ENCODE measurements at regions not wholly inside any gene's neighbourhood (a gene's known extent, or its start where the extent isn't known, plus 50 kb on each side); places are given as distances from the start of the nearest gene placed in this dataset.

GRCh38 chr14:43175896-43176295, 1331.2 kb downstream of the FSCB start:
- no CpG with 5 or more reads among the region's 2 CpGs for WGBS, 2 experiments (ENCODE audit: extremely low coverage in 2 of 2, insufficient read length in 1 of 2)
- intact Hi-C loops (cut with micrococcal nuclease), result no loop called here
- CTCF ChIA-PET, result no interaction called here
- no peak overlapping the region for H2BK5ac ChIP-seq (ENCODE audit: low read depth, low read length, poor library complexity, severe bottlenecking)
- no peaks in the 10 kb centered on the region for H3K79me1 ChIP-seq (ENCODE audit: low read depth in 1 of 2, low read length in 2 of 2)
- in situ Hi-C loops (cut with MboI; ENCODE audit: low sequenced_read_pairs), result no loop called here
- no peak overlapping the region for H2AK5ac ChIP-seq (ENCODE audit: low read depth, low read length)
- H3K4me1 ChIP-seq (ENCODE audit: control insufficient read depth, insufficient read depth, low read length), result no peaks in the 10 kb centered on the region
- 0 out of 2 replicates have a peak, but pooled peaks cover 2% of the 10 kb centered on the region for H3K9me3 ChIP-seq (ENCODE audit: control insufficient read depth, insufficient read depth, low read length)
- no TSS peak for BruUV-seq (replicated peaks)
- H3K4me2 ChIP-seq (ENCODE audit: low read depth, low read length), result no peak overlapping the region
- ATAC-seq (ENCODE audit: low read depth) (no peak), DNase-seq (no peak)
- no peaks in the 10 kb centered on the region for H3K36me3 ChIP-seq (ENCODE audit: control insufficient read depth, insufficient read depth, low read length)
- H3K27ac ChIP-seq (ENCODE audit: insufficient read depth, low read length), result no peak overlapping the region
- no peak overlapping the region for H3K4me3 ChIP-seq (ENCODE audit: insufficient read depth, low read depth, low read length)
- H4K91ac ChIP-seq (ENCODE audit: insufficient read depth, low read depth, low read length), result no peak overlapping the region
- H3K23ac ChIP-seq (ENCODE audit: low read depth, low read length), result no peak overlapping the region
- H3K14ac ChIP-seq (replicated peaks; ENCODE audit: low read depth, low read length), result no peak overlapping the region
- no peak overlapping the region for H2BK20ac ChIP-seq (ENCODE audit: low read depth, low read length)
- H2AFZ ChIP-seq (replicated peaks; ENCODE audit: low read length, poor library complexity), result no peak overlapping the region
- H3K56ac ChIP-seq (ENCODE audit: extremely low read depth, insufficient read depth, low read length), result no peak overlapping the region
- TF ChIP-seq RFX5 (IDR thresholded peaks at IDR 0.05; ENCODE audit: low read depth, low read length), result no peak
- no peak for TF ChIP-seq CTCF (conservative IDR thresholded peaks at IDR 0.05; ENCODE audit: low read depth, low read length)
- no peak overlapping the region for H3K18ac ChIP-seq (ENCODE audit: low read depth, low read length)
- H4K8ac ChIP-seq (ENCODE audit: low read depth in 2 of 2, low read length in 2 of 2), result no peak overlapping the region
- no peak overlapping the region for H2BK15ac ChIP-seq (ENCODE audit: low read depth, low read length)
- H2AK9ac ChIP-seq (replicated peaks; ENCODE audit: low read depth, low read length, poor library complexity), result no peak overlapping the region
- POLR2A ChIA-PET (ENCODE audit: unreplicated experiment), result no interaction called here
- no peak overlapping the region for H4K5ac ChIP-seq (ENCODE audit: low read depth, low read length)
- H3K27me3 ChIP-seq (ENCODE audit: control insufficient read depth, insufficient read depth, low read length), result no peaks in the 10 kb centered on the region
- dilution Hi-C loops (cut with HindIII; ENCODE audit: low sequenced_read_pairs, unreplicated experiment), result no loop called here
- no peak overlapping the region for H2BK120ac ChIP-seq (ENCODE audit: low read depth, low read length)
- H3K9me1 ChIP-seq (ENCODE audit: insufficient read depth, low read length), result no peaks in the 10 kb centered on the region
- no peaks in the 10 kb centered on the region for H4K20me1 ChIP-seq (ENCODE audit: insufficient read depth, low read length)
- no peak overlapping the region for H3K9ac ChIP-seq (ENCODE audit: low read depth, low read length)
- H3K4ac ChIP-seq (ENCODE audit: low read depth, low read length), result no peak overlapping the region
